HepG2 (cell line): ENCODE measurements at regions not wholly inside any gene's neighbourhood (a gene's known extent, or its start where the extent isn't known, plus 50 kb on each side); places are given as distances from the start of the nearest gene placed in this dataset.
A peak's percentile ranks its signal among the peaks of the same experiment; 100 is the strongest.

ENCODE experiments used
- AFF4 ChIP-seq: sonication (generic); formaldehyde crosslinking; IDR thresholded peaks from 2 replicates; pipeline ENCODE4 v1.4.0; 2020; ENCODE audit warnings: missing genetic modification reagents
- AKAP8 ChIP-seq: sonication (generic); formaldehyde crosslinking; IDR thresholded peaks from 2 replicates; pipeline ENCODE4 v1.5.1; 2020; ENCODE audit warnings: mild to moderate bottlenecking, missing genetic modification reagents
- ATF7 ChIP-seq, 2 experiments: fragments of 450-650 bp in 1 of 2; sonication (generic) in 1 of 2; formaldehyde crosslinking in 1 of 2; IDR thresholded peaks; 2 replicates each; pipeline versions ENCODE4 v1.4.0 to v1.6.1; 2016 to 2020; ENCODE audit warnings: antibody characterized with exemption in 1 of 2, mild to moderate bottlenecking in 1 of 2, missing genetic modification reagents in 1 of 2
- DR1 ChIP-seq: sonication (generic); formaldehyde crosslinking; IDR thresholded peaks from 2 replicates; pipeline ENCODE4 v1.8.0; 2021; ENCODE audit warnings: mild to moderate bottlenecking, missing genetic modification reagents, inconsistent platforms
- HMG20B ChIP-seq: conservative IDR thresholded peaks from 2 replicates; pipeline ENCODE4 v1.6.1; 2016; ENCODE audit warnings: missing genetic modification reagents, missing compliant biosample characterization
- KLF16 ChIP-seq, 2 experiments: sonication (generic) in 1 of 2; formaldehyde crosslinking in 1 of 2; IDR thresholded peaks; 2 replicates each; pipeline versions ENCODE4 v1.6.1 to v1.8.0; 2016 to 2023; ENCODE audit warnings: missing genetic modification reagents in 2 of 2, missing compliant biosample characterization in 1 of 2
- MZF1 ChIP-seq: sonication (generic); formaldehyde crosslinking; IDR thresholded peaks from 2 replicates; pipeline ENCODE4 v1.8.1; 2023; ENCODE audit warnings: mild to moderate bottlenecking, missing genetic modification reagents, borderline replicate concordance
- NRL ChIP-seq: sonication (generic); formaldehyde crosslinking; IDR thresholded peaks from 2 replicates; pipeline ENCODE4 v1.5.0; 2020; ENCODE audit warnings: missing genetic modification reagents, mild to moderate bottlenecking, moderate library complexity, borderline replicate concordance
- PRPF4 ChIP-seq: fragments of 200-400 bp; formaldehyde crosslinking; IDR thresholded peaks from 2 replicates; pipeline ENCODE4 v1.6.1; 2016; ENCODE audit warnings: low read length, low read depth; ENCODE audit not compliant: poor library complexity, severe bottlenecking
- SIN3A ChIP-seq: IDR thresholded peaks from 2 replicates; pipeline ENCODE4 v1.6.1; 2011; ENCODE audit warnings: low read depth, mild to moderate bottlenecking, control low read depth, low read length, borderline replicate concordance
- SSRP1 ChIP-seq: IDR thresholded peaks from 2 replicates; pipeline ENCODE4 v1.6.1; 2016; ENCODE audit warnings: control low read depth
- TFAP4 ChIP-seq: sonication (generic); IDR thresholded peaks from 2 replicates; pipeline ENCODE4 v1.6.1; 2016; ENCODE audit warnings: low read depth, borderline replicate concordance
- TRIM24 ChIP-seq: sonication (generic); formaldehyde crosslinking; IDR thresholded peaks from 2 replicates; pipeline ENCODE4 v1.8.0; 2022; ENCODE audit warnings: mild to moderate bottlenecking, missing genetic modification reagents
- ZBTB25 ChIP-seq: IDR thresholded peaks from 2 replicates; pipeline ENCODE4 v1.6.1; 2018; ENCODE audit warnings: missing genetic modification reagents
- ZFP37 ChIP-seq: sonication (generic); formaldehyde crosslinking; IDR thresholded peaks from 2 replicates; pipeline ENCODE4 v1.4.0; 2020; ENCODE audit warnings: missing genetic modification reagents, borderline replicate concordance
- ZNF235 ChIP-seq: sonication (generic); formaldehyde crosslinking; IDR thresholded peaks from 2 replicates; pipeline ENCODE4 v1.8.1; 2023; ENCODE audit warnings: mild to moderate bottlenecking, missing genetic modification reagents, borderline replicate concordance
- ZNF350 ChIP-seq: sonication (generic); formaldehyde crosslinking; IDR thresholded peaks from 2 replicates; pipeline ENCODE4 v1.4.0; 2020; ENCODE audit warnings: mild to moderate bottlenecking, low read depth, missing genetic modification reagents, borderline replicate concordance
- ZNF484 ChIP-seq: sonication (generic); formaldehyde crosslinking; IDR thresholded peaks from 2 replicates; pipeline ENCODE4 v1.5.1; 2020; ENCODE audit warnings: mild to moderate bottlenecking, low read depth, missing genetic modification reagents, borderline replicate concordance
- ZNF574 ChIP-seq: sonication (generic); formaldehyde crosslinking; IDR thresholded peaks from 2 replicates; pipeline ENCODE4 v1.4.0; 2020; ENCODE audit warnings: missing genetic modification reagents
- ZNF577 ChIP-seq: sonication (generic); formaldehyde crosslinking; IDR thresholded peaks from 2 replicates; pipeline ENCODE4 v1.4.0; 2020; ENCODE audit warnings: mild to moderate bottlenecking, low read depth, missing genetic modification reagents, borderline replicate concordance

- 0 out of 2 replicates have a peak, but pooled peaks have one; percentile 23 for TF ChIP-seq ZNF574 (CRISPR knock-in tag)
- TF ChIP-seq ATF7 (IDR thresholded peaks at IDR 0.05), result 0 out of 2 replicates have a peak, but pooled peaks have one; percentile 29
- no peak for TF ChIP-seq ATF7 (CRISPR knock-in tag; IDR thresholded peaks at IDR 0.05)
- no peak for TF ChIP-seq ZFP37 (CRISPR knock-in tag)
- TF ChIP-seq HMG20B, result no peak
- TF ChIP-seq TFAP4, result no peak
- no peak for TF ChIP-seq TRIM24
- TF ChIP-seq AKAP8 (CRISPR knock-in tag), result no peak
- TF ChIP-seq ZNF350 (CRISPR knock-in tag), result no peak
- no peak for TF ChIP-seq PRPF4
- TF ChIP-seq KLF16 (CRISPR knock-in tag; IDR thresholded peaks at IDR 0.05), result no peak
- TF ChIP-seq SIN3A, result no peak
- TF ChIP-seq ZNF484 (CRISPR knock-in tag), result no peak
- no peak for TF ChIP-seq NRL (CRISPR knock-in tag)
- TF ChIP-seq SSRP1 (CRISPR knock-in tag), result no peak
- no peak for TF ChIP-seq ZBTB25
- TF ChIP-seq ZNF577, result no peak
- TF ChIP-seq DR1 (CRISPR knock-in tag), result no peak
- TF ChIP-seq ZNF235, result no peak
- no peak for TF ChIP-seq MZF1 (CRISPR knock-in tag)
- no peak for TF ChIP-seq AFF4
Observed at GRCh38 chr20:23245553-23246181, 104.9 kb upstream of the NXT1 start (continued).
